ENCODE measurements at regions not wholly inside any gene's neighbourhood (a gene's known extent, or its start where the extent isn't known, plus 50 kb on each side); places are given as distances from the start of the nearest gene placed in this dataset.

GRCh38 chr7:94177441-94177840 lies 173.3 kb upstream of the BET1 start:
- Histone ChIP-seq H2BK12ac (ENCODE audit: low read length) (no peak overlapping the region), H3K27ac (replicated peaks; ENCODE audit: low read length) (no peak overlapping the region), H3K27me3 (ENCODE audit: control insufficient read depth in 3 of 3, insufficient read depth in 3 of 3, low read depth in 1 of 3, low read length in 3 of 3) (no peaks in the 10 kb centered on the region), H3K4ac (ENCODE audit: low read length) (no peak overlapping the region), H3K14ac (ENCODE audit: low read length) (no peak overlapping the region), H2BK15ac (ENCODE audit: low read length) (no peak overlapping the region), H3K4me2 (ENCODE audit: insufficient read depth, low read length, poor library complexity, severe bottlenecking) (no peak overlapping the region), H2BK120ac (ENCODE audit: low read depth, low read length) (no peak overlapping the region), H3K4me3 (ENCODE audit: low read length in 2 of 2) (no peak overlapping the region), H3K36me3 (replicated peaks in 1 of 2; ENCODE audit: control insufficient read depth in 2 of 2, insufficient read depth in 2 of 2, low read length in 2 of 2) (no peaks in the 10 kb centered on the region), H3K18ac (ENCODE audit: low read length) (no peak overlapping the region), H3K79me1 (ENCODE audit: low read depth, low read length) (no peaks in the 10 kb centered on the region), H2AFZ (ENCODE audit: low read length) (no peak overlapping the region), H4K91ac (ENCODE audit: low read depth, low read length, poor library complexity) (no peak overlapping the region), H3K9ac (ENCODE audit: low read depth, low read length, poor library complexity) (no peak overlapping the region), H3K23ac (ENCODE audit: low read depth, low read length, poor library complexity) (no peak overlapping the region), H3K9me3 (replicated peaks in 1 of 2; ENCODE audit: control insufficient read depth in 2 of 2, insufficient read depth in 1 of 2, low read depth in 1 of 2, low read length in 2 of 2) (peaks cover 2 to 10% of the 10 kb centered on the region in 2 donors), H2AK5ac (ENCODE audit: low read depth, low read length) (no peak overlapping the region), H2BK5ac (ENCODE audit: low read length) (no peak overlapping the region), H4K8ac (ENCODE audit: low read depth, low read length) (no peak overlapping the region), H3K4me1 (ENCODE audit: control insufficient read depth in 2 of 2, insufficient read depth in 1 of 2, low read depth in 1 of 2, low read length in 2 of 2) (peaks cover 0 to 6% of the 10 kb centered on the region in 2 donors)
- WGBS, 2 donors (ENCODE audit: extremely low coverage in 2 of 2, insufficient read length in 2 of 2, insufficient replicate concordance in 1 of 2), result no CpG with 5 or more reads among the region's 3 CpGs
- DNase-seq (ENCODE audit: low spot score), result no peak

- no peak overlapping the region for H3K4me2 ChIP-seq (ENCODE audit: insufficient read depth, low read length, poor library complexity, severe bottlenecking)
- H3K79me1 ChIP-seq (ENCODE audit: low read depth, low read length), result no peaks in the 10 kb centered on the region
- no peak for DNase-seq (ENCODE audit: low spot score)
- no peak overlapping the region for H2AFZ ChIP-seq (ENCODE audit: low read length)
- H4K8ac ChIP-seq (ENCODE audit: low read depth, low read length), result no peak overlapping the region
- no peaks in the 10 kb centered on the region for H3K27me3 ChIP-seq (ENCODE audit: control insufficient read depth in 3 of 3, insufficient read depth in 3 of 3, low read depth in 1 of 3, low read length in 3 of 3)
- H3K27ac ChIP-seq (replicated peaks; ENCODE audit: low read length), result no peak overlapping the region
- no peak overlapping the region for H3K14ac ChIP-seq (ENCODE audit: low read length)
- H3K9ac ChIP-seq (ENCODE audit: low read depth, low read length, poor library complexity), result no peak overlapping the region
- no peak overlapping the region for H2BK12ac ChIP-seq (ENCODE audit: low read length)
- H2AK5ac ChIP-seq (ENCODE audit: low read depth, low read length), result no peak overlapping the region
- no peak overlapping the region for H2BK120ac ChIP-seq (ENCODE audit: low read depth, low read length)
- H3K36me3 ChIP-seq (replicated peaks in 1 of 2; ENCODE audit: control insufficient read depth in 2 of 2, insufficient read depth in 2 of 2, low read length in 2 of 2), result no peaks in the 10 kb centered on the region
- H2BK5ac ChIP-seq (ENCODE audit: low read length), result no peak overlapping the region
- no peak overlapping the region for H3K4me3 ChIP-seq (ENCODE audit: low read length in 2 of 2)
- H4K91ac ChIP-seq (ENCODE audit: low read depth, low read length, poor library complexity), result no peak overlapping the region
- peaks cover 0 to 13% of the 10 kb centered on the region in 2 donors for H3K4me1 ChIP-seq (ENCODE audit: control insufficient read depth in 2 of 2, insufficient read depth in 1 of 2, low read depth in 1 of 2, low read length in 2 of 2)
- H2BK15ac ChIP-seq (ENCODE audit: low read length), result no peak overlapping the region
- H3K18ac ChIP-seq (ENCODE audit: low read length), result no peak overlapping the region
- no peak overlapping the region for H3K23ac ChIP-seq (ENCODE audit: low read depth, low read length, poor library complexity)
- peaks cover 2 to 13% of the 10 kb centered on the region in 2 donors for H3K9me3 ChIP-seq (replicated peaks in 1 of 2; ENCODE audit: control insufficient read depth in 2 of 2, insufficient read depth in 1 of 2, low read depth in 1 of 2, low read length in 2 of 2)
- no CpG with 5 or more reads among the region's 3 CpGs for WGBS, 2 donors (ENCODE audit: extremely low coverage in 2 of 2, insufficient read length in 2 of 2, insufficient replicate concordance in 1 of 2)
- H3K4ac ChIP-seq (ENCODE audit: low read length), result no peak overlapping the region
Measured at GRCh38 chr7:94178230-94178629, 174.1 kb upstream of the BET1 start.

GRCh38 chr7:94179466-94179865 lies 175.3 kb upstream of the BET1 start:
- Histone ChIP-seq H4K8ac (ENCODE audit: low read depth, low read length) (no peak overlapping the region), H3K9ac (ENCODE audit: low read depth, low read length, poor library complexity) (no peak overlapping the region), H3K4me3 (ENCODE audit: low read length in 2 of 2) (no peak overlapping the region), H3K36me3 (replicated peaks in 1 of 2; ENCODE audit: control insufficient read depth in 2 of 2, insufficient read depth in 2 of 2, low read length in 2 of 2) (no peaks in the 10 kb centered on the region), H3K4me1 (ENCODE audit: control insufficient read depth in 2 of 2, insufficient read depth in 1 of 2, low read depth in 1 of 2, low read length in 2 of 2) (peaks cover 0 to 21% of the 10 kb centered on the region in 2 donors), H4K91ac (ENCODE audit: low read depth, low read length, poor library complexity) (no peak overlapping the region), H2AFZ (ENCODE audit: low read length) (no peak overlapping the region), H2BK15ac (ENCODE audit: low read length) (no peak overlapping the region), H2BK120ac (ENCODE audit: low read depth, low read length) (no peak overlapping the region), H3K4ac (ENCODE audit: low read length) (no peak overlapping the region), H3K4me2 (ENCODE audit: insufficient read depth, low read length, poor library complexity, severe bottlenecking) (no peak overlapping the region), H2AK5ac (ENCODE audit: low read depth, low read length) (no peak overlapping the region), H3K23ac (ENCODE audit: low read depth, low read length, poor library complexity) (no peak overlapping the region), H2BK5ac (ENCODE audit: low read length) (no peak overlapping the region), H3K27me3 (ENCODE audit: control insufficient read depth in 3 of 3, insufficient read depth in 3 of 3, low read depth in 1 of 3, low read length in 3 of 3) (no peaks in the 10 kb centered on the region), H3K18ac (ENCODE audit: low read length) (no peak overlapping the region), H2BK12ac (ENCODE audit: low read length) (no peak overlapping the region), H3K27ac (replicated peaks; ENCODE audit: low read length) (no peak overlapping the region), H3K14ac (ENCODE audit: low read length) (no peak overlapping the region), H3K79me1 (ENCODE audit: low read depth, low read length) (no peaks in the 10 kb centered on the region), H3K9me3 (replicated peaks in 1 of 2; ENCODE audit: control insufficient read depth in 2 of 2, insufficient read depth in 1 of 2, low read depth in 1 of 2, low read length in 2 of 2) (peaks cover 2 to 13% of the 10 kb centered on the region in 2 donors)
- no CpG with 5 or more reads among the region's 1 CpG for WGBS, 2 donors (ENCODE audit: extremely low coverage in 2 of 2, insufficient read length in 2 of 2, insufficient replicate concordance in 1 of 2)
- no peak for DNase-seq (ENCODE audit: low spot score)

- Histone ChIP-seq H3K4me3 (ENCODE audit: low read length in 2 of 2) (no peak overlapping the region), H4K8ac (ENCODE audit: low read depth, low read length) (no peak overlapping the region), H2BK5ac (ENCODE audit: low read length) (no peak overlapping the region), H2AK5ac (ENCODE audit: low read depth, low read length) (no peak overlapping the region), H3K4me2 (ENCODE audit: insufficient read depth, low read length, poor library complexity, severe bottlenecking) (no peak overlapping the region), H3K23ac (ENCODE audit: low read depth, low read length, poor library complexity) (no peak overlapping the region), H3K9ac (ENCODE audit: low read depth, low read length, poor library complexity) (no peak overlapping the region), H4K91ac (ENCODE audit: low read depth, low read length, poor library complexity) (no peak overlapping the region), H3K9me3 (replicated peaks in 1 of 2; ENCODE audit: control insufficient read depth in 2 of 2, insufficient read depth in 1 of 2, low read depth in 1 of 2, low read length in 2 of 2) (peaks cover 2 to 23% of the 10 kb centered on the region in 2 donors), H3K79me1 (ENCODE audit: low read depth, low read length) (no peaks in the 10 kb centered on the region), H2BK15ac (ENCODE audit: low read length) (no peak overlapping the region), H3K27me3 (ENCODE audit: control insufficient read depth in 3 of 3, insufficient read depth in 3 of 3, low read depth in 1 of 3, low read length in 3 of 3) (no peaks in the 10 kb centered on the region), H3K36me3 (replicated peaks in 1 of 2; ENCODE audit: control insufficient read depth in 2 of 2, insufficient read depth in 2 of 2, low read length in 2 of 2) (no peaks in the 10 kb centered on the region), H2AFZ (ENCODE audit: low read length) (no peak overlapping the region), H3K14ac (ENCODE audit: low read length) (no peak overlapping the region), H3K4me1 (ENCODE audit: control insufficient read depth in 2 of 2, insufficient read depth in 1 of 2, low read depth in 1 of 2, low read length in 2 of 2) (peaks cover 0 to 21% of the 10 kb centered on the region in 2 donors), H3K27ac (replicated peaks; ENCODE audit: low read length) (no peak overlapping the region), H3K4ac (ENCODE audit: low read length) (no peak overlapping the region), H2BK12ac (ENCODE audit: low read length) (no peak overlapping the region), H2BK120ac (ENCODE audit: low read depth, low read length) (no peak overlapping the region), H3K18ac (ENCODE audit: low read length) (no peak overlapping the region)
- no peak for DNase-seq (ENCODE audit: low spot score)
- no CpG with 5 or more reads among the region's 1 CpG for WGBS, 2 donors (ENCODE audit: extremely low coverage in 2 of 2, insufficient read length in 2 of 2, insufficient replicate concordance in 1 of 2)
Measured at GRCh38 chr7:94182066-94182465, 177.9 kb upstream of the BET1 start.

Data from neuronal stem cell (in vitro differentiated cells).